Parathyroid adenoma (tissue), 2 donors: ENCODE measurements at regions not wholly inside any gene's neighbourhood (a gene's known extent, or its start where the extent isn't known, plus 50 kb on each side); places are given as distances from the start of the nearest gene placed in this dataset.

Source experiments
- H2AFZ ChIP-seq: fragments of 300-600 bp; sonication (generic); one replicate; pipeline ENCODE4 v1.7.0; 2017; ENCODE audit warnings: antibody characterized with exemption, mild to moderate bottlenecking
- H3K27ac ChIP-seq: fragments of 300-600 bp; sonication (generic); one replicate; pipeline ENCODE4 v1.7.0; 2017
- H3K27me3 ChIP-seq: fragments of 300-600 bp; sonication (generic); one replicate; pipeline ENCODE4 v1.7.0; 2017; ENCODE audit warnings: low read length; ENCODE audit not compliant: control insufficient read depth, insufficient read depth
- H3K36me3 ChIP-seq: fragments of 300-600 bp; sonication (generic); one replicate; pipeline ENCODE4 v1.7.0; 2017; ENCODE audit warnings: low read length; ENCODE audit not compliant: control insufficient read depth, insufficient read depth
- H3K4me1 ChIP-seq: fragments of 300-600 bp; sonication (generic); one replicate; pipeline ENCODE4 v1.7.0; 2017; ENCODE audit warnings: control low read depth
- H3K4me2 ChIP-seq: fragments of 300-600 bp; sonication (generic); one replicate; pipeline ENCODE4 v1.7.0; 2017; ENCODE audit warnings: low read length
- H3K4me3 ChIP-seq: fragments of 300-600 bp; sonication (generic); one replicate; pipeline ENCODE4 v1.7.0; 2017; ENCODE audit warnings: low read depth, low read length
- H3K79me2 ChIP-seq: fragments of 300-600 bp; sonication (generic); one replicate; pipeline ENCODE4 v1.7.0; 2017; ENCODE audit warnings: control low read depth
- H3K9ac ChIP-seq: fragments of 300-600 bp; sonication (generic); one replicate; pipeline ENCODE4 v1.7.0; 2017; ENCODE audit warnings: mild to moderate bottlenecking
- H3K9me3 ChIP-seq: fragments of 300-600 bp; sonication (generic); one replicate; pipeline ENCODE4 v1.7.0; 2017; ENCODE audit warnings: low read length; ENCODE audit not compliant: control insufficient read depth
- TF ChIP-seq, protein P1 (sequence below): fragments of 300-600 bp; sonication (generic); IDR thresholded peaks from one replicate; pipeline ENCODE4 v1.7.0; 2017; ENCODE audit warnings: antibody characterized with exemption, mild to moderate bottlenecking
- donor health status: primary hyperparathyroidism.

DNA sequence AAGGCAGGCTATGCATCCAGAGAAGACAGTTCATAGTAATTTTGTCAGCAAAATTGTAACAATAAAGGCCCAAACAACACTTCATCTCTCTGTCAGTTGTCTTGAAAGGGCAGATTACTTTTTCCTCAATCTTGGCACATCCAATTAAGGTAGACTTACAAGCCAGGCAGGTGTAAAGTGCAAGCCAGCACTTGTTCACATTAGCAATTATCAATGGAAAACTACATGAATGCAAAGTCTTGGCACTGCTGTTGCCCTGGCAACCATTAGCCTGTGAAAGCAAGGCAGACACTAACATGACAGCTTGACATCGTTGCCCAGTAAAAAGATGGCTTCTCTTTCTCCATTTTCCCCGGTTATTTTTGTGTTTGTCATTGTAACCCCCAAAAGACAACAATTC is 677.2 kb upstream of the TENM4 start:
- Histone ChIP-seq H3K27me3 (no peaks in the 10 kb centered on the region), H2AFZ (no peak overlapping the region), H3K79me2 (no peaks in the 10 kb centered on the region), H3K36me3 (no peaks in the 10 kb centered on the region), H3K4me2 (no peak overlapping the region), H3K9ac (no peak overlapping the region), H3K4me3 (no peak overlapping the region), H3K9me3 (no peaks in the 10 kb centered on the region), H3K4me1 (no peaks in the 10 kb centered on the region), H3K27ac (no peak overlapping the region)
- TF ChIP-seq, protein P1, sequence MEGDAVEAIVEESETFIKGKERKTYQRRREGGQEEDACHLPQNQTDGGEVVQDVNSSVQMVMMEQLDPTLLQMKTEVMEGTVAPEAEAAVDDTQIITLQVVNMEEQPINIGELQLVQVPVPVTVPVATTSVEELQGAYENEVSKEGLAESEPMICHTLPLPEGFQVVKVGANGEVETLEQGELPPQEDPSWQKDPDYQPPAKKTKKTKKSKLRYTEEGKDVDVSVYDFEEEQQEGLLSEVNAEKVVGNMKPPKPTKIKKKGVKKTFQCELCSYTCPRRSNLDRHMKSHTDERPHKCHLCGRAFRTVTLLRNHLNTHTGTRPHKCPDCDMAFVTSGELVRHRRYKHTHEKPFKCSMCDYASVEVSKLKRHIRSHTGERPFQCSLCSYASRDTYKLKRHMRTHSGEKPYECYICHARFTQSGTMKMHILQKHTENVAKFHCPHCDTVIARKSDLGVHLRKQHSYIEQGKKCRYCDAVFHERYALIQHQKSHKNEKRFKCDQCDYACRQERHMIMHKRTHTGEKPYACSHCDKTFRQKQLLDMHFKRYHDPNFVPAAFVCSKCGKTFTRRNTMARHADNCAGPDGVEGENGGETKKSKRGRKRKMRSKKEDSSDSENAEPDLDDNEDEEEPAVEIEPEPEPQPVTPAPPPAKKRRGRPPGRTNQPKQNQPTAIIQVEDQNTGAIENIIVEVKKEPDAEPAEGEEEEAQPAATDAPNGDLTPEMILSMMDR, result no peak

DNA sequence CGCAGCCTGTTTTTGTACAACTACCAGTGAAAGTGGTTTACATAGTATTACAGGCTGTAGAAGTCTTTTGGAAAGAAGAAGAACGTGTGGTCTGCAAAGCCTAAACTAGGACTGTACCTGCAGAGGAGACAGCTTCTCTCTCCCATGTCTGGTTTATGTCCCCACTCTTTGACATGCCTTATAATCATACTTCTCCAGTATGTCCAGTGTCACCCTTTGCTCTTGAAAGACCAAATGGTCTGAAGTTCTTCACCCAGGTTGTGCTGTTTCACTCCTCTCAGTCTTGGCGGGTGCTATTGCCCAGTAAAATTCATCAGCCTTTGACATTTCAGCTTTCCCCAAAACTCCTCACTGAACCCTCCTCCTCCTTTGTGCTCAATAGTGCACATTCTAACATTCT is 676.0 kb upstream of the TENM4 start:
- no peak overlapping the region for H3K9ac ChIP-seq
- TF ChIP-seq, protein P1, result no peak

DNA sequence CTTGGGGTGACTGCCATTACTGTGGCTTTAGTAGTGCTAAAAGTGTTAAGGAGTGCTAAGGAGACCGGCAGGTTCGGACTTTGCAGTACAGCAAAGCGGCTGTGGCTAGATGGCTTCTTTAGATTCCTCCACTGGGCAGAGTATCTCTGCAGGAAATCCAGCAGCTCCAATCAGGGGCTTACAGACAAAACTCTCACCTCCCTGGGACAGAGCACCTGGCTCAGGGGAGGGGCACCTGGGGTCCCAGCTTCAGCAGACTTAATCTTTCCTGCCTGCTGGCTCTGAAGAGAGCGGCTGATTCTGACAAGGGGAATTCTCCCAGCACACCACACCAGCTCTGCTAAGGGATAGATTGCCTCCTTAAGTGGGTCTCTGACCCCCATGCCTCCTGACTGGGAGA is 668.8 kb upstream of the TENM4 start:
- H3K79me2 ChIP-seq, result no peaks in the 10 kb centered on the region
- no peak overlapping the region for H3K27ac ChIP-seq
- TF ChIP-seq, protein P1, result no peak
- no peak overlapping the region for H3K9ac ChIP-seq
- H3K4me3 ChIP-seq, result no peak overlapping the region
- H3K4me2 ChIP-seq, result no peak overlapping the region
- H3K36me3 ChIP-seq, result no peaks in the 10 kb centered on the region
- H3K27me3 ChIP-seq, result no peaks in the 10 kb centered on the region
- no peak overlapping the region for H2AFZ ChIP-seq
- H3K9me3 ChIP-seq, result no peaks in the 10 kb centered on the region
- no peaks in the 10 kb centered on the region for H3K4me1 ChIP-seq

More for the DNA sequence above, 676.0 kb upstream of the TENM4 start:
- H3K4me2 ChIP-seq, result no peak overlapping the region
- H3K36me3 ChIP-seq, result no peaks in the 10 kb centered on the region
- no peak overlapping the region for H3K4me3 ChIP-seq
- H2AFZ ChIP-seq, result no peak overlapping the region
- no peak overlapping the region for H3K27ac ChIP-seq
- no peaks in the 10 kb centered on the region for H3K79me2 ChIP-seq
- H3K4me1 ChIP-seq, result no peaks in the 10 kb centered on the region
- no peaks in the 10 kb centered on the region for H3K27me3 ChIP-seq
- H3K9me3 ChIP-seq, result no peaks in the 10 kb centered on the region

DNA sequence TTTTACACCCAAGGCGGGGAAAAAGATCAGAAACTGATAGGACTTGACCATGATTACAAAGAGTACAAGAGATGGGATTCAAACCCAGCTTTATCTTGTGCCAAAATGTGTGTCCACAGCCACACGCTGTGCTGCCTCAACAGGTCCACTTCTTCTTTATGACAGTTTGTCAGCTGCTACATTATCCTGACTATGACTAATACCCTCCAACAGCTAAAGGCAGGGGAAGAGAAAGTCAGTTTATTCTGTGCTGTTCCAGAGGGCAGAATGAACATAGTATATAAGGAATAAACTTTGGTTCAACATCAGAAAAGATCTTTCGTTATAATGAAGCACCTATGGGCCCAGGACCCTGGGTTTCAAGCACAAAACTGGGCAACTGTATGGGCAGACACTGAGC is 668.2 kb upstream of the TENM4 start:
- Histone ChIP-seq H2AFZ (no peak overlapping the region), H3K4me1 (no peaks in the 10 kb centered on the region), H3K9ac (no peak overlapping the region), H3K4me3 (no peak overlapping the region), H3K27me3 (no peaks in the 10 kb centered on the region), H3K4me2 (no peak overlapping the region), H3K79me2 (no peaks in the 10 kb centered on the region), H3K9me3 (no peaks in the 10 kb centered on the region), H3K36me3 (no peaks in the 10 kb centered on the region), H3K27ac (no peak overlapping the region)
- TF ChIP-seq, protein P1, result no peak

DNA sequence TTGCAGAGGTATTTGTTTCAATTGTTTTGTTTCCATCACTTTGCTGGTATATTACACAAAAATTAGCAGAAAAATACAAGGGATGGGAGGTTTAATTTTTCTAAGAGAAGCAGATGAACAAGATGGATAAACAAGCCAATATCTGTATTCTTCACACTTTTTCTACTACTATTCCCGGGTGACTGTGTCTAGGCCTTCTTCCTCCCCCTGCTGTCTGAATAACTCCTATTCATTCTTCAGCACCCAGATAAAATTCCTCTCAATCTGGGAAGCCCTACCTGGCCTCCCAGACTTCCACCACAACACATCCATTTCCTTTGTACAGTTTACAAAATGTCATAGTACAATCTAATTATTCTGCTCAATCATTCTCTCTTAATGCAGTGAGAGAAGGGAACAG is 666.6 kb upstream of the TENM4 start:
- Histone ChIP-seq H3K9me3 (no peaks in the 10 kb centered on the region), H3K36me3 (no peaks in the 10 kb centered on the region), H2AFZ (no peak overlapping the region), H3K27ac (no peak overlapping the region), H3K27me3 (no peaks in the 10 kb centered on the region), H3K9ac (no peak overlapping the region), H3K79me2 (no peaks in the 10 kb centered on the region), H3K4me1 (no peaks in the 10 kb centered on the region), H3K4me3 (no peak overlapping the region), H3K4me2 (no peak overlapping the region)
- TF ChIP-seq, protein P1, result no peak
